GM12872 (cell line): ENCODE measurements at regions not wholly inside any gene's neighbourhood (a gene's known extent, or its start where the extent isn't known, plus 50 kb on each side); places are given as distances from the start of the nearest gene placed in this dataset.

Source experiments
- CTCF ChIP-seq: IDR thresholded peaks from 3 replicates; pipeline ENCODE4 v1.5.1; 2011; ENCODE audit warnings: low read depth, mild to moderate bottlenecking, low read length, moderate library complexity; ENCODE audit not compliant: insufficient read depth

- no peak for TF ChIP-seq CTCF
These were observed 99.0 kb upstream of the NECTIN1 start for GRCh38 chr11:119828006-119828405.

DNA sequence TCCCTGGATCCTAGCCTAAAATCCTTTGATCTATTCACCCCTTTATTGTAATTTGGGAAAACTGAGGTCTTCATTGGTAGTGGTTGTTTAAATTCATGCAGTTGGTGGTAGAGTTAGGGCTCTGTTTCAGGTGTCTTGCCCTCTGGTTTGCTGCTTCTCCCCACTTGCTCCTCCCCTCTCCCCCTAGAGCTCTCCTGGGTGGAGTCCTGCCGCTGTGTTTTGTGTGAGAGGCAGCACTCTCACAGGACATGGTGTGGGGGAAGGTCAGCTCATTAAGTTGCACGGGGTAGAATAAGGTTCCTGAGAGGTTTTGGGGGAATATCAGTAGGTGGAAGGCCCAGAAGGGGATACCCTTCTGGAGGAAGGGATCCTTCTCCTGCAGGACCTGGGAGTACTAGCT is 98.1 kb upstream of the NECTIN1 start:
- TF ChIP-seq CTCF, result no peak

- no peak for TF ChIP-seq CTCF
These were observed 94.1 kb upstream of the NECTIN1 start for GRCh38 chr11:119823077-119823476.

DNA sequence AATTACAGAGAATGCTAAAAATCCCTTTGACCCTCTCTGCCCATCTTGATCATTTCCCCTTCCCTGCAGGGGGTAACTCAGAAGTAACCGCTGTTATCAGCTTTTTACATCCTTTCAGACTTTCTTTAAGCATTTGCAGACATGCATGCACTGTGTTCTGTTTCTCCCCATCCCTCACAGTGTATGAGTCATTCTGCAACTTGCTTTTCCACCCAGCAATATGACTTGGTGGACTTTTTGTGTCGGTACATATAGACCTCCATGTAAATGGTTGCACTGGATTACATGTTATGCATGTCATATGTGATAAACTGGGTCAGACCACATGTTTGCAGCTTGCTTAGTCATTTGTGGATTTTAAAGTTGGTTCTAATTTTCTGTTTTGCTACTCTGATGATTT is 87.7 kb upstream of the NECTIN1 start:
- TF ChIP-seq CTCF, result no peak

DNA sequence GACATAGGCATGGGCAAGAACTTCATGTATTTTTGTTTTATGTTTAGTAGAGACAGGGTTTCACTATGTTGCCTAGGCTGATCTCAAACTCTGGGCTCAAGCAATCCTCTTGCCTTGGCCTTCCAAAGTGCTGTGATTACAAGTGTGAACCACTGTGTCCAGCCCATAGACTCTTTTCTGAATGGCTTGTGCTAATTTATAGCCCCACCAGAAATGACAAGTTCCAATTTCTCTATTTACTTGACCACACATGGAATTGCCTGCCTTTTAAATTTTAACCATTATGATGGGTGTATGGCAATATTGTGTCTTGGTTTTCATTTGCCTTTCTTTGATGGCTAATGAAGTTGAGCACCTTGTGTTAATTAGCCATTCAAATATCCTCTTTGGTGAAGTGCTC is 85.8 kb upstream of the NECTIN1 start:
- TF ChIP-seq CTCF, result no peak

DNA sequence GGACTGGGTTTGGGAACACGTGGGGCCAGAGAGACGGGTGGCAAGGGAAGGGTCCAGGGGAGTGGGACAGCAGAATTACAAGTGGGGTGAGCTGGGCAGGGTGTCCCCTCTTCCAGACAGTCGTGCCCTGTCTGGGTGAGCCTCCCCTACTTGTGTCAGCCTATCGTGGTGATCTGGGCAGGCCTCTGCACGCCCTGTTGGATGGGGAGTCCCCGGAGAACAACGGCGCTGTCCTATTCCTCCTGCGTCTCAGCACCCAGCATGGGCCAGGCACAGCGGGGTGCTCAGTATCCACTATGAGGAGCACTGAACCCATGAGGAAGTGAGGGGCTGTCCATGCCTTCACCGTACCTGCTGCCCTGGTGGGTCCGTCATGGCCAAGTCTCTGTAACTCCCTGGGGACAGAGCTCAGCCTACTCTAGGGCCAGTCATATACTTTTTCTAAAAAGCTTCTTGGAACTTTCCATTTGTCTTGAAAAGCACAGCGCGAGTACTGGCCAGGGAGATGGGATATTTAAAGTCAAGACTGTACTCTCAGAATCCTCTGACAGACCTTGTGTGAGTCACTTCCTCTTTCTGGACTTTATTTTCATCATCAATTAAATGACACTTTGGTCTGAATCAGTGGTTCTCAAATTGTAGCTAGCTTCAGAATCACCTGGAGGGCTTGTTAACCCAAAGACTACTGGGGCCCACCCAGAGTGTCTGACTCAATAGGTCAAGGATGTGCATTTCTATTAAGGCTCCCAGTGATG is 81.7 kb upstream of the NECTIN1 start:
- TF ChIP-seq CTCF, result no peak

DNA sequence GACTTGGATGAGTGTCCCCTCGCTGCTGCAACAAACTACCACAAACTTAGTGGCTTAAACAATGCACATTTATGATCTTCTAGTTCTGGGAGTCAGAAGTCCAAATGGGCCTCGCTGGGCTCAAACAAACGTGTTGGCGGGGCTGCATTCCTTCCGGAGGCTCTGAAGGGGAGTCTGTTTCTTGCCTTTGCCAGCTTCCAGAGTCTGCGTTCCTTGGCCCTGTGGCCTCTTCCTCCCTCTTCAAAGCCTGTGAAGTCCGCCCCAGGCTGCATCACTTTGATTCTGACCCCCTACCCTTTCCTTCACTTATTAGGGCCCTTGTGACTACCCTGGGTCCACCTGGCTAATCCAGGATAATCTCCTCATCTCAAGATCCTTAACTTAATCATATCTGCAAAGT is 80.3 kb upstream of the NECTIN1 start:
- TF ChIP-seq CTCF, result no peak
